Liver (tissue), 8 donors: ENCODE measurements at regions not wholly inside any gene's neighbourhood (a gene's known extent, or its start where the extent isn't known, plus 50 kb on each side); places are given as distances from the start of the nearest gene placed in this dataset.

ENCODE experiments used
- DNase-seq: peaks from one replicate; pipeline ENCODE4 v3.0.0-alpha.2; 2017; ENCODE audit warnings: low spot score
- H3K27ac ChIP-seq, 2 donors: one replicate each; pipeline ENCODE4 v1.7.0; 2013; ENCODE audit warnings: inconsistent platforms in 2 of 2, low read length in 2 of 2, control low read depth in 1 of 2, low read depth in 1 of 2, mild to moderate bottlenecking in 1 of 2
- H3K27me3 ChIP-seq, 4 donors: one replicate each; pipeline versions ENCODE4 v1.6.1 to v1.7.0; 2013; ENCODE audit warnings: low read length in 3 of 4, inconsistent platforms in 1 of 4, mild to moderate bottlenecking in 1 of 4, moderate library complexity in 1 of 4; ENCODE audit not compliant: control insufficient read depth in 4 of 4, insufficient read depth in 4 of 4
- H3K36me3 ChIP-seq, 4 donors: one replicate each; pipeline versions ENCODE4 v1.6.1 to v1.7.0; 2013; ENCODE audit warnings: low read length in 3 of 4, mild to moderate bottlenecking in 3 of 4, low read depth in 1 of 4, moderate library complexity in 1 of 4; ENCODE audit not compliant: control insufficient read depth in 4 of 4, insufficient read depth in 3 of 4
- H3K4me1 ChIP-seq, 4 donors: one replicate each; pipeline versions ENCODE4 v1.6.1 to v1.7.0; 2013; ENCODE audit warnings: low read length in 3 of 4, mild to moderate bottlenecking in 3 of 4, moderate library complexity in 1 of 4; ENCODE audit not compliant: control insufficient read depth in 4 of 4, insufficient read depth in 4 of 4
- H3K4me3 ChIP-seq, 3 donors: one replicate each; pipeline versions ENCODE4 v1.6.1 to v1.7.0; 2013; ENCODE audit warnings: low read length in 3 of 3, control low read depth in 1 of 3, low read depth in 1 of 3, mild to moderate bottlenecking in 1 of 3
- H3K9ac ChIP-seq, 2 donors: one replicate each; pipeline ENCODE4 v1.7.0; 2013; ENCODE audit warnings: low read length in 2 of 2, mild to moderate bottlenecking in 2 of 2, moderate library complexity in 2 of 2, control low read depth in 1 of 2, low read depth in 1 of 2
- H3K9me3 ChIP-seq, 4 donors: one replicate each; pipeline versions ENCODE4 v1.6.1 to v1.7.0; 2013; ENCODE audit warnings: low read length in 3 of 4; ENCODE audit not compliant: control insufficient read depth in 4 of 4
- CTCF ChIP-seq: fragments of 150-350 bp; IDR thresholded peaks from 2 replicates; pipeline ENCODE4 v1.5.1; 2017; ENCODE audit warnings: improper control_type of control experiment, low read depth, low read length; ENCODE audit not compliant: missing input control
- EGR1 ChIP-seq, 2 donors: IDR thresholded peaks; 2 replicates each; pipeline ENCODE4 v1.6.1; 2016 to 2018; ENCODE audit warnings: antibody characterized with exemption in 2 of 2, low read depth in 2 of 2
- FOXA2 ChIP-seq: IDR thresholded peaks from 2 replicates; pipeline ENCODE4 v1.6.1; 2016; ENCODE audit warnings: antibody characterized with exemption
- GABPA ChIP-seq, 2 donors: IDR thresholded peaks in 1 of 2; conservative IDR thresholded peaks in 1 of 2; 2 replicates each; pipeline ENCODE4 v1.6.1; 2016; ENCODE audit warnings: antibody characterized with exemption in 2 of 2, mild to moderate bottlenecking in 1 of 2, moderate library complexity in 1 of 2
- HNF4A ChIP-seq, 2 donors: conservative IDR thresholded peaks; 2 replicates each; pipeline ENCODE4 v1.6.1; 2016; ENCODE audit warnings: antibody characterized with exemption in 2 of 2, mild to moderate bottlenecking in 2 of 2
- HNF4G ChIP-seq: IDR thresholded peaks from 2 replicates; pipeline ENCODE4 v1.6.1; 2016; ENCODE audit warnings: antibody characterized with exemption
- JUND ChIP-seq, 2 donors: IDR thresholded peaks; 2 replicates each; pipeline ENCODE4 v1.6.1; 2016; ENCODE audit warnings: antibody characterized with exemption in 2 of 2
- MAX ChIP-seq: IDR thresholded peaks from 2 replicates; pipeline ENCODE4 v1.6.1; 2016; ENCODE audit warnings: antibody characterized with exemption
- NR2F2 ChIP-seq: IDR thresholded peaks from 2 replicates; pipeline ENCODE4 v1.6.1; 2016; ENCODE audit warnings: antibody characterized with exemption
- RAD21 ChIP-seq, 2 donors: IDR thresholded peaks; 2 replicates each; pipeline ENCODE4 v1.6.1; 2016; ENCODE audit warnings: antibody characterized with exemption in 2 of 2, mild to moderate bottlenecking in 2 of 2
- REST ChIP-seq: IDR thresholded peaks from 2 replicates; pipeline ENCODE4 v1.6.1; 2016; ENCODE audit warnings: antibody characterized with exemption, mild to moderate bottlenecking
- RXRA ChIP-seq, 2 donors: IDR thresholded peaks; 2 replicates each; pipeline ENCODE4 v1.6.1; 2017 to 2018; ENCODE audit warnings: antibody characterized with exemption in 2 of 2, mild to moderate bottlenecking in 1 of 2
- YY1 ChIP-seq: IDR thresholded peaks from 2 replicates; pipeline ENCODE4 v1.6.1; 2016; ENCODE audit warnings: antibody characterized with exemption, mild to moderate bottlenecking
- WGBS: extraction: QIAGEN DNeasy Blood & Tissue Kit; methylation state at CpG from one replicate; pipeline ENCODE4 v1.1.7; 2013; 5-methylcytosine and 5-hydroxymethylcytosine counted together
- TF ChIP-seq, protein P1 (sequence below): IDR thresholded peaks from 2 replicates; pipeline ENCODE4 v1.6.1; 2016; ENCODE audit warnings: antibody characterized with exemption
- donor health status: healthy.
- donor health status: healthy.
- donor health status: healthy.
- donor health status: healthy.
- donor health status: healthy.

DNA sequence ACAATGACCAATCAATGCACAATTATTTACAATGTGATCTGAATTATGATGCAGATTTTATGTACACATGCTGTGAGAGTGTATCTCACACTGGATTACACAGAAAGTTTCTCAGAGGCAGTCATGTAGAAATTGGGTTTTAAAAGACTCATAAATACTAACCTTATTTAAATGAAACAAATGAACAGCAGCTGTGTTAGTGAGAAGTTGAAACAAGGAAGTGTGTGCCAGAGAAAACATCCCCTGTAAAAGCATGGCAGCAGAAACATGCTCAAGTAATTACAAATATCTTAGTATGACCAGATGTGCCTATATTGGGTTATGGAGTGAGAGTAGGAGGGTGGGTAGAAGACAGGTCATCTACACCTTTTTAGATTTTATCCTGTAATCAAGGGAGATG, 723.7 kb downstream of the C12orf50 start:
- TF ChIP-seq, protein P1, sequence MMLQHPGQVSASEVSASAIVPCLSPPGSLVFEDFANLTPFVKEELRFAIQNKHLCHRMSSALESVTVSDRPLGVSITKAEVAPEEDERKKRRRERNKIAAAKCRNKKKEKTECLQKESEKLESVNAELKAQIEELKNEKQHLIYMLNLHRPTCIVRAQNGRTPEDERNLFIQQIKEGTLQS: no peak
- TF ChIP-seq GABPA (IDR thresholded peaks at IDR 0.05 in 1 of 2, conservative IDR thresholded peaks at IDR 0.05 in 1 of 2) (no peak), JUND (IDR thresholded peaks at IDR 0.05) (no peak), CTCF (no peak), EGR1 (IDR thresholded peaks at IDR 0.05; ENCODE audit: low read depth in 2 of 2) (no peak), NR2F2 (no peak), REST (no peak), MAX (no peak)
- Histone ChIP-seq H3K27me3 (no peaks in the 10 kb centered on the region), H3K27ac (no peak overlapping the region), H3K9me3 (no peaks in the 10 kb centered on the region), H3K36me3 (no peaks in the 10 kb centered on the region), H3K9ac (no peak overlapping the region), H3K4me3 (no peak overlapping the region), H3K4me1 (no peaks in the 10 kb centered on the region)
- DNase-seq: no peak

DNA sequence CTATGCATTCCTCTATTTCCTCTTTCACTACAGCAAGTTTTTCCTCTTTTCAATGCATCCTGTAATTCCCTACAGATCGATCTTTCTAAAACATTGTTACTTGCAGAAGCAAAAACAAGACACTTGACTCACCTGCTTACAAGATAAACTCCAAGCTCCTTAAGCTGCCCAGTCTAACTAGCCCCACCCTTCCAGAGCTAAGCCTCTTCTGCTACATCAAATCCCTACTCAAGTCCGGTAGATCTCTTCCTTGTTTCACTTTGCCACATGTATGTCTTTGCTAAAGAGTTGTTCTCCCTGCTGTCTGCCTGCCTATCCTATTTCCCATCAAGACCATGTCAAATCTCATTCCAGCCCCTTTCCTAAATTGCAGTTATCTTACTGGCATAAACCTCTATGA, 724.8 kb downstream of the C12orf50 start:
- H3K36me3 ChIP-seq: no peaks in the 10 kb centered on the region
- no peak overlapping the region for H3K9ac ChIP-seq
- H3K27ac ChIP-seq: no peak overlapping the region
- H3K27me3 ChIP-seq: no peaks in the 10 kb centered on the region
- no peaks in the 10 kb centered on the region for H3K4me1 ChIP-seq
- no peak overlapping the region for H3K4me3 ChIP-seq
- WGBS: 70% methylated on average over 2 of the region's 2 CpGs
- no peak for DNase-seq
- TF ChIP-seq FOXA2 (no peak), REST (no peak), HNF4G (no peak), CTCF (no peak), YY1 (no peak), RAD21 (IDR thresholded peaks at IDR 0.05) (no peak), RXRA (IDR thresholded peaks at IDR 0.05) (no peak), HNF4A (conservative IDR thresholded peaks at IDR 0.05) (no peak)
- TF ChIP-seq, protein P1: no peak
- no peaks in the 10 kb centered on the region for H3K9me3 ChIP-seq
